ENCODE measurements at regions not wholly inside any gene's neighbourhood (a gene's known extent, or its start where the extent isn't known, plus 50 kb on each side); places are given as distances from the start of the nearest gene placed in this dataset.

DNA sequence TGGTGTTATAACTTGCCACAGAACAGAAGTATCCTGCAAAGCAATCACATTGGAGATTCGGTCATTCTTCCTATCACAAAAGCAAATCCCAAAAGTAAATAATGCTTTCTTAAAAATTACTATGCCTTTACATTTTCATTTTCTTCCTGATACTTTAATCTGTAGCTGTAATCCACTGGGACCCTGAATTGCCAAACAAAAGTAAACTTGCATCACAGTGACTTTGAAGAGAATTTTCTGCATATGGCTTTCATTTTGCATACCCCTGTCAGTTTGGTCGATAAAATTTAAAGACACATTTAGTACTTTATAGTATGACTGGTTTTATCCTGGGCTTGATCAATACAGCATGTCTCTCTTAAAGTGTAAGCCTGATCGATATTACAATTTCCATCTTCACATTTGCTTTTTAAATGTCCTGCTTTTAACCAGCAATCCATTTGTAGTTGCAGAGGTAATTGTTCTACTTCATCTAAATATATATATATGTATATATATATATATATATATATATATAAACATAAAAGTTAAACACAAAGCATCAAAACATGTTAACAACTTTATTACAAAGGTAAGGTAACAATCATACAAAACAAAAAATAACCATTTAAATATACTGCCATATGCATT is 53.7 kb upstream of the PLEKHA5 start:
- DNase-seq, result no peak
- TF ChIP-seq POLR2A (IDR thresholded peaks at IDR 0.05), result no peak
- TF ChIP-seq, protein P1, sequence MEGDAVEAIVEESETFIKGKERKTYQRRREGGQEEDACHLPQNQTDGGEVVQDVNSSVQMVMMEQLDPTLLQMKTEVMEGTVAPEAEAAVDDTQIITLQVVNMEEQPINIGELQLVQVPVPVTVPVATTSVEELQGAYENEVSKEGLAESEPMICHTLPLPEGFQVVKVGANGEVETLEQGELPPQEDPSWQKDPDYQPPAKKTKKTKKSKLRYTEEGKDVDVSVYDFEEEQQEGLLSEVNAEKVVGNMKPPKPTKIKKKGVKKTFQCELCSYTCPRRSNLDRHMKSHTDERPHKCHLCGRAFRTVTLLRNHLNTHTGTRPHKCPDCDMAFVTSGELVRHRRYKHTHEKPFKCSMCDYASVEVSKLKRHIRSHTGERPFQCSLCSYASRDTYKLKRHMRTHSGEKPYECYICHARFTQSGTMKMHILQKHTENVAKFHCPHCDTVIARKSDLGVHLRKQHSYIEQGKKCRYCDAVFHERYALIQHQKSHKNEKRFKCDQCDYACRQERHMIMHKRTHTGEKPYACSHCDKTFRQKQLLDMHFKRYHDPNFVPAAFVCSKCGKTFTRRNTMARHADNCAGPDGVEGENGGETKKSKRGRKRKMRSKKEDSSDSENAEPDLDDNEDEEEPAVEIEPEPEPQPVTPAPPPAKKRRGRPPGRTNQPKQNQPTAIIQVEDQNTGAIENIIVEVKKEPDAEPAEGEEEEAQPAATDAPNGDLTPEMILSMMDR (IDR thresholded peaks at IDR 0.05), result no peak
- H3K36me3 ChIP-seq, result no peaks in the 10 kb centered on the region
- no peaks in the 10 kb centered on the region for H3K4me1 ChIP-seq
- no peak overlapping the region for H3K27ac ChIP-seq
- H3K27me3 ChIP-seq, result no peaks in the 10 kb centered on the region
- H3K4me3 ChIP-seq, result no peak overlapping the region
- intact Hi-C loops (cut with DNase I; ENCODE audit: low total_unique reads), result no loop called here
- no peaks in the 10 kb centered on the region for H3K9me3 ChIP-seq
